ENCODE measurements at regions not wholly inside any gene's neighbourhood (a gene's known extent, or its start where the extent isn't known, plus 50 kb on each side); places are given as distances from the start of the nearest gene placed in this dataset.

DNA sequence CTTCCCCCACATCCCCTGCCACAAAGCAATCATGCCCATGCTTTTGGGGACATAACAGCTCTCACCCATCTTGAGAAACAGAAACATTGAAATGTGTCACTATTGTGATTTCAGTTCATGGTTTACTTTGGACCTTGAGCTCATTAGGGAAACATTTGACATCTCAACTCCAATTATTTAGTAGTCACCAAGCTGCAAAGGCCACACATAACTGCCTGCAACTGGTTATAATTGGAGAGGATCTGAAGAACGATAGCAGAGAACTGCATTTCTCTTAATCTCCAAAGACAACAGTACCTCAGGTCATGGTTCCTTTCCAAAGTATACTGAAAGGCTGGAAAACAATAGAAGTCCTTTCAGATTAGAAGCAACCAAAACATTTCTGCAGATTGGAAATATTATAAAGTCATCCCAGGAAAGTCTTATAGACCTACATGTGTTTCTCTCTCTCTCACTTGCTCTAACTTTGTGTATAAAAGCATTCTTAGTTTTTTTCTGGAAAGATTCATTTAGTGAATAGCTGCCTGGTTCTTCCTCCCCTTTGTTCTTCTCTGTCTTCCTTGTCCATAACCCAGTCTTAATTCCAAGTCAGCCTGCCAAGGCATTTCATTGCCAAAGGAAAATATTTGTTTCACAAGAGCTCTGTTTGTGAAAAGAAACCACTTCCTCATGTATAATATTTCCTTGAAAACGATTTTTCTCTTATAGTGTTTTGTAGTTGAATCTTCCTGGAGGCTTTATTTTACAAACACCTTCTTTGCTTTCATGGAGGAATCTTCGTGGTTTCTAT lies 426.8 kb downstream of the ADGRL2 start:
- intact Hi-C loops (cut with DNase I), result no loop called here
- peak; percentile 49 for ATAC-seq (ENCODE audit: poor library complexity)
- no peak for DNase-seq

DNA sequence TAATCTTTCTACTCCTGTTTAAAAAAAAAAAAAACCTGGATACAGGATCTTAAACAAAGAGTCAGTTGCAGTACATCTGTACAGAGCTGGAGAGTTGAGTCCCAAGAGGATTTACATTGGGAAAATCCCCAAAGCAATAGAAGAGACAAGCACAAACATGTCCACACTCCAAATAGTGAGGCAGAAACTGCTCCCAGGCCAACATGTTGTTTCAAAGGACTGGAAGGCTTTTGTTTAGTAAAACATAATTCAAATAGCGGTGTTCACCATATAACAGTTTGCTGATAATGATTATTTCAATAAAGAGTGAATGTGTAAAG lies 425.4 kb downstream of the ADGRL2 start:
- DNase-seq (no peak), ATAC-seq (ENCODE audit: poor library complexity) (no peak)
- intact Hi-C loops (cut with DNase I), result no loop called here

- intact Hi-C loops (cut with DNase I), result no loop called here
Measured at GRCh38 chr1:82225421-82226185, 424.9 kb downstream of the ADGRL2 start.

DNA sequence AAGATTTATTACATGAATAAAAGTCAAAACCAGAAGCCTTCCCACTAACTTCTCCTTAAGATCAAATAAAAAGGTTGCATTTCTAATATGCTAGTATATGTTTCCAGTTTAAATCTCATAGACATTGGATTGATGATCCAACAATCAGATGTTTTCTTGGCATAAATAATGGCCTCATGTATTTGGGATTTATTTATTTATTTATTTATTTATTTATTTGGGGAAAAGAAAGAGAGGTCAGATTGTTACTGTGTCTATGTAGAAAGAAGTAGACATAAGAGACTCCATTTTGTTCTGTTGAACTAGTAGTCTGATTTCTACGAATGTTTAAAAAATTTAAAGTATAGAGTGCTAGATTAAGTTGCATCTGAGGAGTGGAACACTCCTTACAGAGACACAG lies 422.4 kb downstream of the ADGRL2 start:
- intact Hi-C loops (cut with DNase I), result no loop called here
- ATAC-seq (ENCODE audit: poor library complexity), result no peak
- no peak for DNase-seq

More at GRCh38 chr1:82225421-82226185, 424.9 kb downstream of the ADGRL2 start:
- peak; percentile 74 for ATAC-seq (ENCODE audit: poor library complexity)
- no peak for DNase-seq

DNA sequence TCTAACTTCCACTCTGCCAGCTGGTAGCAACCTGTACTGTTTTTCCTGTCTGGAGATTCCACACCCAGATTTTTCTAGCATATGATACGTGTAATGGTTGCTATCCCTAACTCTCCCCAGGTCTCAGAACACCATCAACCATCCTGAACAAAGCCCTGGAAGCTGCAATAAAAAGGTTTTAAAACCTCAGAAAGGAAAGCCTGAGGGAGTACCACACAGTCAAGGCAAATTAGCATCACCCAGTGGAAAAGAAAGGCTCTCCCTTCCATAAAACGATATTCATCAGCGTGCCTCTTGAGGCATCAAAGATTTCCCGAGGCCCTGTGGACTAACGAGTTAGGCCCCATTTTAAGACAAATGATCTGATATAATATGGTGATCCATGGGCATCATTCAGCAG lies 421.0 kb downstream of the ADGRL2 start:
- ATAC-seq (ENCODE audit: poor library complexity) (no peak), DNase-seq (no peak)
- intact Hi-C loops (cut with DNase I), result no loop called here

GRCh38 chr1:82220754-82221153 lies 420.0 kb downstream of the ADGRL2 start:
- ATAC-seq (ENCODE audit: poor library complexity) (no peak), DNase-seq (no peak)
- intact Hi-C loops (cut with DNase I), result no loop called here

GRCh38 chr1:82219841-82220240 lies 419.1 kb downstream of the ADGRL2 start:
- no peak for DNase-seq
- ATAC-seq (ENCODE audit: poor library complexity), result no peak
- intact Hi-C loops (cut with DNase I), result no loop called here

DNA sequence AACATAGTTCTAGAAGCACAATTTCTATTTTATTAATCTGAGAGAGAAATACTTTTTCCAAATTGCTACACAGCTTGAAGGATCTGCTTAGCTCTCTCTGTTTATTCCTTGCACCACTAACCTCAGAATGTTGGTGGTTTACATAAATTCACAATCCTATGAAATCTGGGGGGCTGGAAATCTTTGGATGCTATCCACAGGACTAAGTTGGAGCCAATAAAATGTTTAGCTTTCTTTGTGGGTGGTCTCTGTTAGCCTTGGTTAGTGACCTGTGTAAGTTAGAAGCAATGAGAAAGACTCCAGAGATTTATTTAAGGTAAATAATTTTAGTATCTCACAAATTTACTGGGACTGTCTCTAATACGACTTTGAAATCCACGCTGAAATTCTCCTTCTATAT lies 418.1 kb downstream of the ADGRL2 start:
- ATAC-seq (ENCODE audit: poor library complexity), result no peak
- no peak for DNase-seq
- intact Hi-C loops (cut with DNase I), result no loop called here

GRCh38 chr1:82215853-82216175 lies 415.1 kb downstream of the ADGRL2 start:
- no peak for DNase-seq
- ATAC-seq (ENCODE audit: poor library complexity), result no peak
- intact Hi-C loops (cut with DNase I), result no loop called here

DNA sequence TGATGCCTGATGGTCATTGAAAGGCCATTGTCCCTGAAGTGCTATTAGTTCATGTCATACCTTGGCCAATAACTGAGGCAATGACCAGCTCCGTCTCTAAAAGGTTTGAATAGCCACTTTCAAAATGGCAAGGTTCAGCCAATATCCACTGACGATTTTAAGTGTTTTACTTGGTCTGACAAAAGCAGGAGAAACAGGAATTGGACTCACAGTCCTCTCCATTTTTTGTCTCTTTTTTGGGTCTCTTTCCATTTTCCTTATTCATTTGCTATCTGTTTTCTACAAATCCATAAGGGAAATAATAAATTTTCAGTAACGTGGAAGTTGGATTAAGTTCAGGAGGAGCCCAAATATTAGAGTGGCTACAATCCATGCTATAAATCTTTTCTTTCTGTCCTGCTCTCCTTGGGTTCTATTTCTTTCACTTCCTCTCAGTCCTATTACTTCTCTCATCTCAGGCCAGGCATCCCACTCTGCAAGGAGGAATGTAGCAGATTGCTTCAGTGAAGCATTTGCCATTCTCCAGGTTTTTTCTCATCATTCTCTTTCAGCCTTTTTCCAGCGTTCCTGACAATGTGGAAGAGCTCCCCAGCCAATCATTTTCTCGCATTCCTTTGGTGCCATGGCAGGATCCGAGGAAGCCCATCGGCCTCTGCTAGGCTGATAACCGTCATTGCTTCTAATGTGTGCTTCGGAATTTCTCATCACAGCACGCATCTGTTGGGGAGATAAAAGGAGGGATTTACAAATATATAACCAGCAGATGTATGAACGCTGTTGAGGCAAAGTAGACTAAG lies 414.5 kb downstream of the ADGRL2 start:
- ATAC-seq (ENCODE audit: poor library complexity), result no peak
- intact Hi-C loops (cut with DNase I), result no loop called here

GRCh38 chr1:82214606-82215005 lies 413.9 kb downstream of the ADGRL2 start:
- intact Hi-C loops (cut with DNase I), result no loop called here
- DNase-seq (no peak), ATAC-seq (ENCODE audit: poor library complexity) (no peak)

More for the DNA sequence above, 414.5 kb downstream of the ADGRL2 start:
- DNase-seq, result no peak

DNA sequence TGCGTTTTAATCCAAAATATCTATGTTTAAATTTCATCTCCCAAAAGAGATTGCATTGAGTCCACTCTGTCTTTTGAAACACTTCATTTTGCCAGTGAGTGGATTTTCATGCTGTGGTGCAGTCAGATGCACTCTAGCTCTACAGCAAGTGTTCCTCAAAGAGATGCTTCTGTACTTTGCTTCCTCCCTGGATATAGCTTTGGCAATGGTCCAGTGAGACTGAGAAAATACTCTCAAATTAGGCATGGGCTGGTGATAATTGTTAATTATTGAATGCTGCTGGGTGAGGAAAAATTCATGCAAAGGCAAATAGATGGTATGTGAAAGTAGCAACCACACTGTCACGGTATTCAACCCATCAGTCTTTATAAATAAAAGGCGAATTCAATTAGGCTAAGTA lies 396.9 kb downstream of the ADGRL2 start:
- intact Hi-C loops (cut with DNase I), result no loop called here
- DNase-seq (no peak), ATAC-seq (ENCODE audit: poor library complexity) (no peak)

DNA sequence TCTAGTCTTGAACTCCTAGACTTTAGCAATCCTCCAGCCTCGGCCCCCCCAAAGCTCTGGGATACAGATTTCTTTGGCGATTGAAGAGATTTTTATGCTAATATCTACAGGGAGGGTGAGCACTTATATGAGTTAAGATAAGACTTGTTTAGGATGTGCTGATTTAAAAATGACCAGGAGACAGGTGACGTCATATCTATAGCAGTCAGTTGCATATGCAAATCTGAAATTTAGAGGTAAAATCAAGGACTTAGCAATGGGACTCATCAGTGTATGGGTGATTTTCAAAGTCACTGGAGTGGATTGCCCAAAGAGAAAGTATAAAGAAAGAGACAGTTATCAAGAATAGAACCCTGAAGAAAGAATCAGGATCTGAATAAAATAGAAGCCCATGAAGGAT lies 394.5 kb downstream of the ADGRL2 start:
- no peak for ATAC-seq (ENCODE audit: poor library complexity)

GRCh38 chr1:82185084-82185483 lies 384.4 kb downstream of the ADGRL2 start:
- intact Hi-C loops (cut with DNase I), result no loop called here
- DNase-seq (no peak), ATAC-seq (ENCODE audit: poor library complexity) (no peak)

More for the DNA sequence above, 394.5 kb downstream of the ADGRL2 start:
- DNase-seq, result no peak
- intact Hi-C loops (cut with DNase I), result no loop called here

GRCh38 chr1:82181846-82182245 lies 381.1 kb downstream of the ADGRL2 start:
- intact Hi-C loops (cut with DNase I), result no loop called here
- DNase-seq (no peak), ATAC-seq (ENCODE audit: poor library complexity) (no peak)

DNA sequence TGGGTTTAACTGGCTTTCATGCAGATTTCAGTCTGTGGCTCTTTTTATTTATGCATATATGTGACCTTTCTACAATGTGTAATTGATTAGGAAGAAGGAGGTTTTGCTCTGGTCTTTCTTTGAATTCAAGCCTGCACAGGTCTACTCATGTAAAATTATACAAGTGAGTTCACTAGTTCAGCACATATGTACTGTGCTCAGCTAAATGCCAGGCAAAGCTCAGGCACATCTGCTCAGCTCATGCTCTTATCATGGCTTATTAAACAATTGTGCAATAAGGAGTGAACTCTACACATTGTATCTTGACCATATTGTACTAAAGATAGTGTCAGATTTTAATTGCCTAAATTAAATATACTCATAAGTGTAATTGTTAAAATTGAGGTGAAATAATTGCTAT lies 378.4 kb downstream of the ADGRL2 start:
- intact Hi-C loops (cut with DNase I), result no loop called here
- ATAC-seq (ENCODE audit: poor library complexity) (no peak), DNase-seq (no peak)

GRCh38 chr1:82177192-82177591 lies 376.5 kb downstream of the ADGRL2 start:
- intact Hi-C loops (cut with DNase I), result no loop called here

GRCh38 chr1:82171955-82172354 lies 371.2 kb downstream of the ADGRL2 start:
- intact Hi-C loops (cut with DNase I), result no loop called here
- DNase-seq (no peak), ATAC-seq (ENCODE audit: poor library complexity) (no peak)

More at GRCh38 chr1:82177192-82177591, 376.5 kb downstream of the ADGRL2 start:
- ATAC-seq (ENCODE audit: poor library complexity), result no peak
- DNase-seq, result no peak

GRCh38 chr1:82168482-82168881 lies 367.7 kb downstream of the ADGRL2 start:
- intact Hi-C loops (cut with DNase I), result no loop called here
- DNase-seq, result no peak
- no peak for ATAC-seq (ENCODE audit: poor library complexity)

DNA sequence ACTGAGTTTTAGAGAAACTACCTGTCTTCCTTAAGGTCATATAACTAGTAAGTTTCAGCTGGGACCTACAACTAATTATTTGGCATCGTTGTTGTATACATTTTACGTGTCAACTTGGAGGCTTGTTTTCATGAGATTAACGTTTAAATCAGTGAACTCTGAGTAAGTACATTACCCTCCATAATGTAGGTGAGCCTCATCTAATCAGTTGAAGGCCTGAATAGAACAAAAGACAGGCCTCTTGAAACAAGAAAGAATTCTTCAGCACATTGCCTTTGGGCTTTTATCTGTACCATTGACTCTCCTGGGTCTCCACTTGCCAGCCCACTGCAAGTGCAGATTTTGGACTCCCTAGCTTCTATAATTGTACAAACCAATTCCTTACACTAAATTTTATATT lies 364.6 kb downstream of the ADGRL2 start:
- DNase-seq, result no peak
- intact Hi-C loops (cut with DNase I), result no loop called here
- no peak for ATAC-seq (ENCODE audit: poor library complexity)
